LHCN-M2 (cell line): ENCODE measurements at regions not wholly inside any gene's neighbourhood (a gene's known extent, or its start where the extent isn't known, plus 50 kb on each side); places are given as distances from the start of the nearest gene placed in this dataset.
"Not testable (repeated sequence)": the region's sequence is repeated elsewhere in the genome, so short reads cannot be mapped to it uniquely, and the experiment has no call there.

Experiments used
- DNase-seq: peaks from one replicate; pipeline ENCODE4 v3.0.0-alpha.2; 2012; ENCODE audit warnings: low read depth

DNA sequence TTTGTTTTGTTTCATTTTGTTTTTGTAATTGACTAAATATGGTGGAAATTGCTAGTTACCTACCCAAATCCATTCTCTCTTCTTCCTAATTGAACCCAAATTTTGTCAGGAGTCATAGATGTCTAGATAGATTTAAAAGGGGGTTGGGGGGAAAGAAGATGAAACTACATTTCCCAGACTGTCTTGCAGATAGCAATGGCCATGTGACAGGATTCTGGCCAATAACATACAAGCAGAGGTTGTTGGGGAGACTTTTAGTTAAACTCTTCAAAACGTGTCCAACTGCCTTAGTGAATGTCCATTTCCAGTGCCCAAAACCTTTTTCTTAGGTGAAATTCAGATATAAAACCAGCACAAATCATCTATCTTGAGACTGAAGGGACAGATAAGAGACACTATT lies 583.9 kb upstream of the API5 start:
- DNase-seq: no peak

DNA sequence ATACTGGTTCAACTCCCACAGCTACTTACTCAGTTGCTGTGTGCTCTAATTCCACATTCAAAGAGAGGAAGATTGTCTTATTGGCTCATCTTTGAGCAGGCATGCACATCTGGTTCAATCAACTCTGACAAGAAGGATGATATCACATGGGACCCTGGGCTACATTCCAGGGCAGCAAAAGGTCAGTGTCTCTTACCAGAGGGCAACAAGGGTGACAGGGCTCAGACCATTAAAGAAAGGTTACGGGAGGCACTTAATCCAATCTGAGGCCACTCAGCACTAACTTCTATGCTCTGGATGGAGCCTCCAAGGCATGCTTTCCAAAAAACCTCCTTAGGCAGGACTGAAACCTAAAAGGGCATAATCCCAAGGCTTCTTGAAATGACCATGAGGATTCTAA lies 549.4 kb upstream of the API5 start:
- DNase-seq: no peak

DNA sequence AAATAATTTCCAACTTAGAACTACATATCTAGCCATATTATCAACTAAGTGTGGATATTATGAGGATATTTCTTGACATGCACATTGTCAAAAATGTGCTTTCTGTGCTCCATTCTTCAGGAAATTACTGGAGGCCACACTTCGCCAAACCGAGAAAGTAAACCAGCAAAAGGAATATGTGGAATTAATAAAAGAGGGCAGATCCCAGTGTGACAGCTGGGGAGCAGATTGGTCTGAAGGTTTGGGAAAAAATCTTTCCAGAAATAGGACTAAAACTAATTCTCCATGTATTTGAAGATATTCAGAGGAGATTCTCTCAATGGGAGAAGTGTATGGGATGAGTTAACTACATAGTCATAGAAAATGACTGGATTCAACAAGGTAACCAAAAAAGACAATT lies 546.9 kb upstream of the API5 start:
- DNase-seq: no peak

DNA sequence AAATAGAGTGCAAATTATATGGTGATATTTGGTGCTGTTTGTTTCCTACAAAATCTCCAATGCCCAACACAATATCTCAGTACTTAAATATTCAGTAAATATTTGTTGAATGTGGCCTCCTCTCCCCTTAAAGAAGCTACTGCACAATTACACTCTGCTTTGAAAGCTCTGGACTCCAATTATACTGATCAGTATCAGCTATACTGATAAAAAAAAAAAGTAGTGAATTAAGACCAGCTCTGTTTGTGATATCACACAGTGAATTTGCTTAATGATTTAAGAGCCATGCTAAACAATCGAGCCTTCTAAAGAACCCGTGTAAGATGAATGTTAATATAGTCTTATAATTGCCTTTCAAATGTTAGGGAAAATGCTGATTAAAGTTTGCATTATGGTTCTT lies 543.2 kb upstream of the API5 start:
- no peak for DNase-seq

DNA sequence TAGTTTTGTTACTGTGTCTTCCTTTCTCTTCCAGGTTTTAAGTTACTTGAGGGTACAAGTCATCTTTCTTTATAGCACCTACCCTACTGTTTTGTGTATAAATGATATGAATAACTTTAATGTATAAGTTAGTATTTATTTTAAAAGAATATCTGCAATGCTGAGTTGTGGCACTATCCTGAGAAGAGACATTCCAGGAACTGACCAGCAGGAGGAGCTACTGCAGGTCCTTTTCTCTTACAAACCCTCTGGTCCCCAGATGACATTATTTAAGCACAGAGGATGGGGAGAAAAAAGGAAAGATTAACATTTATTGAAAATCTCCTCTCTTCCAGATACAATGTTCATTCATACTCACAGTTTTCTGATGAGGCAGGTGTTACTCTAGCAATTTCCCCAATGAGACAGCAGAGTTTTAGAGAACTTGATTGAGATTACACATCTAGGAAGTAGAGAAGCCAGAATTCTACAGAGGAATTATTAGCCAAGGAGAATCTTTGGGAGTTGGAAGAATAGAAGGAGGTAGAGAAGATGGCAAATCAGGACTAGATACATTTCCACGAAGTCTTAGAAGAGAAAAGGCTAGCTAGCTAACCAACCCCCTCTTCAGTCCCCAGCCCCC lies 541.2 kb upstream of the API5 start:
- DNase-seq: no peak

DNA sequence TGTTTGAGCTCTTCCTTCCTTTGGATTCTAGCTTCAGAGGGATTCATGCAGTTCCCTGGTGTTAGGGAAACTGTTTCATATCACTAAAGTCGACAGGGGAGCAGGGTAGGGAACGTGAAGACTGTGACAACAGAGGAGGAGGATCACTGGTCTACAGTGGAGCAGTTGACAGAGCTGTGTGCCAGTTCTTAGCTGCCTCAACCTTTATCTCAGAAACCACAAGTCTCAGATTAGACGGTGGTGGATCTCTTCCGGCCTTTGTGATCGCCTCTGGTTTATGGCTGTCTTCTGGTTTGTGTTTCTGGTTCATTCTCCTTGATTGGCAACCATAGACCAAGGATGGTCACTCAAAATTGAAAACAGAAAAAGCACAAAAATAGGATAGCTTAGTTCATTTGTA lies 538.9 kb upstream of the API5 start:
- no peak for DNase-seq

DNA sequence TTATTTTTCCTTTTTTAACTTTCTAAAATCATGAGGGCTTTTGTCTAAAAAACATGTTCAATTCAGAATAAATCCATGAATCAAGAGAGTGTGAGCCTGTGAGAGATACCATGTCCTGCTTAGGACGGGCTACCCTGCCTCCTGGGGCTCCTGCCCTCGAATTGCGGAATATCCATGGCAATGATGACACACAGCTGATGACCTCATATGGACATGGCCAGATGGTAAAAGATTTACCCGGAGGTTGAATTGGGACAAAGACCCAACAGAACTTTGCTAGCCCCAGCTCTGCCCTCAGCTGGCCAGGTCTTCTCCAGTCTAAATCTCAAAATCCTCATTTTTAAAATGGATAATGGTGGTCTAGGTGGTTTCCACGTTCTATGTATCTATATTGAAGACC lies 538.1 kb upstream of the API5 start:
- no peak for DNase-seq

DNA sequence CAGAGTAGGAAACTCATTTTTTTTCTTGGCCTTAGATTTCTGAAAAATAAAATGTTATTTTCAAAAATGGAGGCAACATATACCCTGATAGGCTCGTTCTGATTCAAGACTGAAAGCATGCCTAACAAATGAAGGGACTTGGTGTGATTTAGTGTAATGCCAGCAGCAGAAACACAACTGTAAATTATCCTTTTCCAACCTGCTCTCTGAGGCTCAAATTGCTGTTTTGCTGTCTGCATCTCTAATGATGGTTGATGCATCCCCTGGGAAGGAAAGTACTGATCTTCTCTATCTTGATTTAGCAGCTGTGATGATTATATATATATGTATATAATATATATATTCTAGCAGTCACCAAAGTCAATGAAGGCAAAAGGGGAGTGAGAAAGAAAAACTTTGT lies 537.2 kb upstream of the API5 start:
- DNase-seq: no peak

DNA sequence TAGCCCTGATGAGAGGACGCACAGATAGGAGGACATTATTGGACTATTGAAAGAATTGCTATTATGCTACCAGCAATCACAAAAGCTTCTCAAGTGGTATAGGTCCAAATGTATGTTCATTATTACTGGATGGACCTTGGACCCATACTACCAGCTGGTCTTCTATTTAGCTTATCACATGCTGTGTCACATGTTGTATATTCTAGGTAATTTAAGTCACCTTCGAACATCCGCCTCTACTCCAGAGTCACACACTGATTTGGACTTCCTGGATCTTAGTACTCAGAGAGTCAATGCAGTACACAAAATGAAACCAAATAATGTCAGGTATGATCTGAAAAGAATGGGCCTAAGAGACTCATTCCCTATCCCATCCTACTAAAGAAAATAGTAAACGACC lies 534.0 kb upstream of the API5 start:
- no peak for DNase-seq

DNA sequence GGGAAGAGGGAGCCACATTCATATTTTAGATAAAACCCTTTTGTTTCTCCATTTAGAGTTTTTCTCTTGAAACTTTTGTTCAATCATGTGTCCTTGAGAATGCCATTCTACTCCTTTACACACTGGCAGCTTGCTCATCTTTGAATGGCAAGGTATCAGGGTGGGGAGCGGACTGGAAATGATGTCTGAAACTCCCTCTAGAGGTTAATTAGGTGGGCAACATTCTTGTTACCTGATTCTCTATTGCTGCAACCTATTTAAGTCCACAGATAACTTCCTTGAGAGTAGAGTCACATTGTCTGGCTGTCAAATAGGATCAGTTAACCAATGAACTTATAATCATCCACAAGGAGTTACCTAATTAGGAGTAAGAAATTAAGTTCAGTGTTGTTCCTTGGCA lies 533.6 kb upstream of the API5 start:
- no peak for DNase-seq

DNA sequence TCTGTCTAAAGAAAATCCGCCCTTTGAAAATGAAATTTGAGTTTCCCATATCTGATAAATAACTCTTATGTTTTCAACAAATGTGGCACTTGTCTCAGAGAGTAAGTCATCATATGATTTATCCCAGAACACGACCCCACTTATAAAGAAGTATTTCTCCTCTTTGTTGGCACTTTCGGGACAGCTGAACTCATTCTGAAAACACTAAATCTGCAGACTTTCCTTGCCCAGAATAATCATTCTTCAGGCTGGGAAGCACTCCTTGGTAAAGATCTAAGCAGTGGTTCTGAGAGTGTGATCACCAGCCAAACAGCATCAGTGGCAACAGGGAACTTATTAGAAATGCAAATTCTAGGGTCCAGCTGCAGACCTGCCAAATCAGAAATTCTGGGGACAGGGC lies 532.2 kb upstream of the API5 start:
- no peak for DNase-seq

DNA sequence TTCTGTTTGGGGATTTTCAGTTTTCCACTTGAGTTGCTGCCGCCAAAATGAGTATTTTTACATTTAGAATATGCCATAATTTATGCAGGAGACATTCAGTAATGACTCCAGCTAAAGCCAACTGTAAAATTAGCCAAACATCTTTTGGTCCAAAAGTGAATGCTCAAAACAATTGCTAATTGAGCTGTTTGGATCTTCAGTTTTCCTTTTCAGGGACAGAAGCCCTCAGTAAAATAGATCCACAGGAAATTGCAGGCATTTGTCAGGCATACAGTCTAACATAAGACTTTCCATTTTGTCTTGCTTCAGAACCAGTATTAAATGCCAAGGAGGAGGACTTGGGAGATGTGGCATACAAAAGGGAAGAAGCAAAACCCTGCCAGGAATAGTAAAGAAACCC lies 524.8 kb upstream of the API5 start:
- no peak for DNase-seq

DNA sequence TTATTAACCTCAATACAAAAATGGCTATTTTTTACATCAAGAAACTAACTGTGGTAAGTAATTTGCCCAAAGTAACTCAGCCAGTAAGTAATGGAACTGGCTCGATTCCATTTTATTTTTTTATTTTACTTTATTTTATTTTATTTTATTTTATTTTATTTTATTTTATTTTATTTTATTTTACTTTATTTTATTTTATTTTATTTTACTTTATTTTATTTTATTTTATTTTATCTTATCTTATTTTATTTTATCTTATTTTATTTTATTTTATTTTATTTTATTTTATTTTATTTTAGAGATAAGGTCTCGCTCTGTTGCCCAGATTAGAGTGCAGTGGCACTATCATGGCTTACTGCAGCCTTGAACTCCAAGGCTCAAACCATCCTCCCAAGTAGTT lies 516.3 kb upstream of the API5 start:
- DNase-seq: not testable (repeated sequence)

DNA sequence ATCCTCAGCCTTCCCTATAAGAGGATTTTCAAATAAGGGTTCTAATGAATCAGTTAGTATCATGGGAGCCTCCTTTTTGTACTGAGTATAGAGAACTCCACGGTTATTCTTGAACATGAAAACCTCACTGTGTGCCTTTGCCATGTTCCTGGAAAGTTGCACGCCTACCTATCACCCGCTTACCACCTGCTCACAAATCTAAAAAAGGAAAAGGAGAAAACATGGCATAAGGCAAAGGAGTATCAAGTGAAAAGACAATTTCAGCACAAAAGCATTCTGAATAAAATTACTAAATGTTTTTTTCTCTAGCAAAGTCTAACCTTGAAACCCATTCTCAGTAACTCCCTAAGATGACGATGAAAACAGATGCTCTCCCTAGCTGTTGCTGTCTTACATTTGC lies 511.8 kb upstream of the API5 start:
- no peak for DNase-seq

DNA sequence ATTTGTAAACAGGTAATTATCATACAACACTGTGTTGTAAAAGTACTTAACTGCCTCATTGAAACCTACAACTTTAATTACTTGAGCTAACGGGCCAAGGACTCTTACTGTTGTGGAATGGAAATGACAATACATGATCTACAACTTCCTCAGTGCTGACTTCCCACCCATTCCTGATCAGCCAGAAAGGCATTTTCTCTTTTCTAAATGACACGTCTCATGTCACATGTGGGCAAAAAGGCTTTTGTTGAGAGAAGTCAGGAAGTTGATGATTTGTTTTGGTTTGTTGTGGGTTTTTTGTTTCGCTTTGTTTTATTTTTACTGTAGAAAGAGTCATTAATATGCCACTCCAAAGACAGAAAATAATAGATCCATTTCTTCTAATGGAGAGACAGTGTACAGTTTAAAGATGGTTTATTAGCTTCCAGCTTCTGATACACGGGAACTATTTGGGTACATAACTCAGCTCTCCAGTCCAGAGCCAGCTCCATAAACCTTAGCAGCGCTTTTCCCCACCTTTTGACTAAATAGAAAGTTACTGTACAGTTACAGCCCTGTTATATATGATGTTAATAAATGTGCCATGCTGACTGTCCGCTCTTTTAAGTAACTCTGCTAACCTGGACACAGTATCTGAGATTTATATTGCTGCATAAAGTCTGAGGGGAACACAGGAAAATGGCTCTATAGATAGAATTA lies 509.4 kb upstream of the API5 start:
- no peak for DNase-seq

DNA sequence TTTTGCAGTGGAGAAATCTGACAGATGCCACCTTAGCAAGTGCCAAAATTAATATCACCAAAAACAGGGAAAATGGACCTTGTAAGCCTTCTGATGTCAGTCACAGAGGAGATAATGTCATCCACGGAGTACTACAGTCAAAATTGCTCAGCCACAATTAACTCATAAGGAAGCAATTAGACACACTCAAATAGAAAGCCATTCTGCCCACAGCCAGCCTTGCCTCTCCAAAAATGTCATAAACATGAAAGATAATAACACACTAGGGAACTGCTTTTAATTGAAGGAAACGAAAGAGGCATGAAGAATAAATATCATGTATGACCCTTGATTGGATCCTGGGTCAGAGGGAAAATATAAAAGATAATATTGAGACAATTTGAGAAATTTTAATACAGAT lies 505.6 kb upstream of the API5 start:
- DNase-seq: no peak

DNA sequence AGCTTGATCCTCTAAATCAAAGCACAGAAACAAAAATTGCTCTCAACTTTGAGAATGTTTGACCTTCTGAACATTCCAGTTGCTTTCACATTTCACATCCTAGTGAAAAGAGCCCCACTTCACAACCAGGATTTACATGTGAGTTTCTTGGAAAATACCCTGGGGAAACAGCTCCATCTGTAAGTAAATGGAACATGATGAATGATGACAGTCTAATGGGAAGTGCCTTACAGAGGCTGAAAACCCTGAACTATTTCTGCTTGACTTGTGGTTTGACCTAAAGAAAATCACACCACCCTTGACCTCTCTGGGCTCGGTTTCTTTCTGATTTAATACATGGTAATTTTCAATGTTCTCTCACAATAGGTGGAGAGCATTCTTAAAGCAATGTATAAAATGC lies 499.4 kb upstream of the API5 start:
- no peak for DNase-seq

DNA sequence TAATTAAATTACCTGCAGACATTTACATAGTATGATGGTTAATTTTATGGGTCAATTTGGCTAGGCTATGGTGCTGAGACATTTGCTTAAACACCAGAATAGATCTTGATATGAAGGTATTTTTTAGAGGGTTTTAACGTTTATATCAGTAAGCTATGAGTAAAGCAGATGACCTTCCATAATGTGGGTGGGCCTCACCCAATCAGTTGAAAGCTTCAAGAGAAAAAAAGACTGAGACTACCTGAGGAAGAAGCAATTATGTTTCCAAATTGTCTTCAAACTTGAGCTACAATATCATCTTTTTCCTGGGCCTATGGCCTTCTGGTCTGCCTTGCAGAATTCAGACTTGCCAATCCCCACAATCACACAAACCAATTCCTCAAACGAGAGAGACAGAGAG lies 498.8 kb upstream of the API5 start:
- DNase-seq: no peak

DNA sequence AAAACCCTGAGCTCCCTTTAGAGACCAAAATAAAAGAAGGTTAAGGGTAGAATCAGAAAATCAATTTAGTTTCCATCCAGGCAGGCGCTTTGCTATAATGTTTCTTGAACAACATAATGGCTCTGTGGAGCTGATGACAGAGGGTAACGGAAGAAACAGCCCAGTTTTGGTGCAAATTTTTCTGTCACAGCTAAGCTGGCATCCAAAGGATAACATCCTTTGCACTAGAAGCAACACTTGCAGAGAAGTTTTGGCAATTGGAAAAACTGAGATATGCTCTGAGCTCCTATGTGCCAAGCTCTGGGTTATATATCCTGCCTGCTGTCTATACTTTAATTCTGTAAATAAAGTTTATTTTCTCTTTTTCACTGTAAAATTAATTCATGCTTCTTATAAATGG lies 495.3 kb upstream of the API5 start:
- no peak for DNase-seq

DNA sequence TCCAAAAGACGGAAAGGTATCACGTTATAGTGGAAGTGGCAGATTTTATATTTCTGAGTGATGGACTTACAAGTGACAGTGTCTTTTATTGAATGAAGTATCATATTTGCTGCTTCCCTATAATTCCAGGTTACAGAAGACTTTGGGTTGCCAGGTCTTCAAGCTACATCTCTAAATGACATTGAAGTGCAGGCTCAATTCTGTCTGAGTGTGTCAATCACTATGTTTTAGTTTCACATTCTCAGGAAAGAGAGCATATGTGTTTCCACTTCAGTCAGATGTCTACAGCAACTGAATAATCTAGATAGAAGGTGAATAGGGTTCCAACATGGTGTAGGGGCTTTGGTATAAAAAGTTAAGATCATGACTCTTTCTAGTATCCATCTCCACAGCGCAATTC lies 492.7 kb upstream of the API5 start:
- no peak for DNase-seq

DNA sequence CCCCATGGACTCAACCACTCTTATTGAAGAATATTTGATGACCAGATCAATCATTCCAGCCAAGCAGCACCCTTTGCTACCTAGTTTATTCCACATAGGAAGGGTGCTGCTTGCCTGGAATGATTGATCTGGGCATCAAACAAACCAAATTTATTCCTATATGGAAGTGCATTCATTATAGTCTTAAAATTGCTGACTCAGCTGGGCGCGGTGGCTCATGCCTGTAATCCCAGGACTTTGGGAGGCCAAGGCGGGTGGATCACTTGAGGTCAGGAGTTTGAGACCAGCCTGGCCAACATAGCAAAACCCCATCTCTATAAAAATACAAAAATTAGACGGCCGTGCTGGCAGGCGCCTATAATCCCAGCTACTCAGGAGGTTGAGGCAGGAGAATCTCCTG lies 489.6 kb upstream of the API5 start:
- not testable (repeated sequence) for DNase-seq

DNA sequence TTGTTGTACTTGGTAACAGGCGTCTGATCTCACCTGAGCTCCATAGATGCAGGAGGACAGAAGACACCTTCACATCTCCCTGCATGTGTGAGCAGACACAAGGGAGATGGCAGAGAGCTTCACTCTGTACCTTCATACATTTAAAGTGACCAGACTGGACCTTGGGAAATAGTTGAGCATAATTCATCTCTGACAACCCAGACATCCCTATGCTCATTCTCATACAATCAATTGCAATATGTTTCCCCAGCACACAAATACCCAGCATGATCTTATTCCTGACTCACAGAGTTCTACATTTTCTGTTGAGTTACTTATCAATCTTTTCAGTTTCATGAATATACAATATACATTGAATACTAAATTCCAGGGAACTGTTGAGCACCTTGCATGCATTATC lies 488.2 kb upstream of the API5 start:
- no peak for DNase-seq

DNA sequence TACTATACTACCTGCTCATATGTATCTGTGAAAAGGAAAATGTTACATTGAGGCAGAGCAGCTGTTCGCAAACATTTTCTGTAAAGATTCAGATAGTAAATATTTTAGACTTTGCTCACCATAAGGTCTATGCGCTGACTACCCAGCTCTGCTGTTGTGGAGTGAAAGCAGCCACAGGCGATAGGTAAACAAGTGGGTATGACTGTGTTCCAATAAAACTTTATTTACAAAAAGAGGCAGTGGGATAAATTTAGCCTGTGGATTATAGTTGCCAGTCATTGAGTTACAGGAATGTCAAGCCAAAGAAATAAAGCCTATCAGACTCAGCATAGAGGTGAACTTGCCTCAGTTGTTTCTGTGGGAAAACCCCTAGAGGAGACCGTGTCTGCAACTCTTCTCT lies 487.7 kb upstream of the API5 start:
- no peak for DNase-seq

DNA sequence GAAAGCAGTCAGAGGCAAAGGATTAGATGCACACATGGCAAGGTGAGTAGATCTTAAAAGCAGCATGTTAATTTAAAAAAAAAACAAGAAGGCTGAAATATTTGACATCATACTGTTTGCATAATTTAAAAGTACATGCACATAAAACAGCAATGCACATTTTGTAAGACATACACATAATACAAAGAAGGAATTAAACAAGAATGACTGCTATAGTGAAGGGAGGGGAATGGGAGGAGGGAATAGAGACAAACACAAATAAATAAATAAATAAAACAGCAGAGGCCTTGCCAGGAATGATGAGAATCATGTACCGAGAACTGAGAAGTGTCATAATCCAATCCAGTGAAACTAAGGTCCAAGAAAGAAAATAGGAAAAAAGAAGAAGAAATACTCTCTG lies 486.2 kb upstream of the API5 start:
- DNase-seq: no peak
